H1 (cell line): ENCODE measurements at regions not wholly inside any gene's neighbourhood (a gene's known extent, or its start where the extent isn't known, plus 50 kb on each side); places are given as distances from the start of the nearest gene placed in this dataset.

Source experiments
- GTF2F1 ChIP-seq: IDR thresholded peaks from 2 replicates; pipeline ENCODE4 v1.6.1; 2012; ENCODE audit warnings: low read depth, low read length, improper control_type of control experiment, borderline replicate concordance
- KDM1A ChIP-seq: fragments of 200-600, 300-600 bp; sonication (generic); IDR thresholded peaks from 2 replicates; pipeline ENCODE4 v1.7.1; 2016; ENCODE audit warnings: mild to moderate bottlenecking, low read length, borderline replicate concordance
- TF ChIP-seq, protein P1 (sequence below): fragments of 300-600 bp; sonication (generic); IDR thresholded peaks from 2 replicates; pipeline ENCODE4 v1.7.1; 2012; ENCODE audit warnings: low read length, moderate library complexity, mild to moderate bottlenecking, inconsistent platforms; ENCODE audit not compliant: insufficient replicate concordance

DNA sequence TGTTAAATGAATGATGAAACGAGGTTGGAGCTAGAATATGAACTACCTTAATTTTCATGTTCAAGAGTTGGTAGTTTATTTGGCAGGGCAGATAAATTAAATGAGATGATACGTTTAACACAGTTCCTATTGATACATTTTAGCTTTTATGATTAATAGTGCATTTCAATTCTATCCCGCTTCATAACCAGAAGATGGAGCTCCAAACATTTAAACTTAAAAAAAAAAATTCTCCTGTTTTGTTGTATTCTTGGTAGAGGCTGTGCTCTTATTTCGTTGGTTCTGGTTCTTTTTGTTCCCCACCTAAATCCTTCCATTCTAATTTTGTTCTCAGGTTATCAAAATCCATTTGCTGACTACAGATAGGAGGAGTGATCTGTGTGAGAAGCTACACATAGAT lies 71.8 kb upstream of the PTPN13 start (continued):
- TF ChIP-seq, protein P1, sequence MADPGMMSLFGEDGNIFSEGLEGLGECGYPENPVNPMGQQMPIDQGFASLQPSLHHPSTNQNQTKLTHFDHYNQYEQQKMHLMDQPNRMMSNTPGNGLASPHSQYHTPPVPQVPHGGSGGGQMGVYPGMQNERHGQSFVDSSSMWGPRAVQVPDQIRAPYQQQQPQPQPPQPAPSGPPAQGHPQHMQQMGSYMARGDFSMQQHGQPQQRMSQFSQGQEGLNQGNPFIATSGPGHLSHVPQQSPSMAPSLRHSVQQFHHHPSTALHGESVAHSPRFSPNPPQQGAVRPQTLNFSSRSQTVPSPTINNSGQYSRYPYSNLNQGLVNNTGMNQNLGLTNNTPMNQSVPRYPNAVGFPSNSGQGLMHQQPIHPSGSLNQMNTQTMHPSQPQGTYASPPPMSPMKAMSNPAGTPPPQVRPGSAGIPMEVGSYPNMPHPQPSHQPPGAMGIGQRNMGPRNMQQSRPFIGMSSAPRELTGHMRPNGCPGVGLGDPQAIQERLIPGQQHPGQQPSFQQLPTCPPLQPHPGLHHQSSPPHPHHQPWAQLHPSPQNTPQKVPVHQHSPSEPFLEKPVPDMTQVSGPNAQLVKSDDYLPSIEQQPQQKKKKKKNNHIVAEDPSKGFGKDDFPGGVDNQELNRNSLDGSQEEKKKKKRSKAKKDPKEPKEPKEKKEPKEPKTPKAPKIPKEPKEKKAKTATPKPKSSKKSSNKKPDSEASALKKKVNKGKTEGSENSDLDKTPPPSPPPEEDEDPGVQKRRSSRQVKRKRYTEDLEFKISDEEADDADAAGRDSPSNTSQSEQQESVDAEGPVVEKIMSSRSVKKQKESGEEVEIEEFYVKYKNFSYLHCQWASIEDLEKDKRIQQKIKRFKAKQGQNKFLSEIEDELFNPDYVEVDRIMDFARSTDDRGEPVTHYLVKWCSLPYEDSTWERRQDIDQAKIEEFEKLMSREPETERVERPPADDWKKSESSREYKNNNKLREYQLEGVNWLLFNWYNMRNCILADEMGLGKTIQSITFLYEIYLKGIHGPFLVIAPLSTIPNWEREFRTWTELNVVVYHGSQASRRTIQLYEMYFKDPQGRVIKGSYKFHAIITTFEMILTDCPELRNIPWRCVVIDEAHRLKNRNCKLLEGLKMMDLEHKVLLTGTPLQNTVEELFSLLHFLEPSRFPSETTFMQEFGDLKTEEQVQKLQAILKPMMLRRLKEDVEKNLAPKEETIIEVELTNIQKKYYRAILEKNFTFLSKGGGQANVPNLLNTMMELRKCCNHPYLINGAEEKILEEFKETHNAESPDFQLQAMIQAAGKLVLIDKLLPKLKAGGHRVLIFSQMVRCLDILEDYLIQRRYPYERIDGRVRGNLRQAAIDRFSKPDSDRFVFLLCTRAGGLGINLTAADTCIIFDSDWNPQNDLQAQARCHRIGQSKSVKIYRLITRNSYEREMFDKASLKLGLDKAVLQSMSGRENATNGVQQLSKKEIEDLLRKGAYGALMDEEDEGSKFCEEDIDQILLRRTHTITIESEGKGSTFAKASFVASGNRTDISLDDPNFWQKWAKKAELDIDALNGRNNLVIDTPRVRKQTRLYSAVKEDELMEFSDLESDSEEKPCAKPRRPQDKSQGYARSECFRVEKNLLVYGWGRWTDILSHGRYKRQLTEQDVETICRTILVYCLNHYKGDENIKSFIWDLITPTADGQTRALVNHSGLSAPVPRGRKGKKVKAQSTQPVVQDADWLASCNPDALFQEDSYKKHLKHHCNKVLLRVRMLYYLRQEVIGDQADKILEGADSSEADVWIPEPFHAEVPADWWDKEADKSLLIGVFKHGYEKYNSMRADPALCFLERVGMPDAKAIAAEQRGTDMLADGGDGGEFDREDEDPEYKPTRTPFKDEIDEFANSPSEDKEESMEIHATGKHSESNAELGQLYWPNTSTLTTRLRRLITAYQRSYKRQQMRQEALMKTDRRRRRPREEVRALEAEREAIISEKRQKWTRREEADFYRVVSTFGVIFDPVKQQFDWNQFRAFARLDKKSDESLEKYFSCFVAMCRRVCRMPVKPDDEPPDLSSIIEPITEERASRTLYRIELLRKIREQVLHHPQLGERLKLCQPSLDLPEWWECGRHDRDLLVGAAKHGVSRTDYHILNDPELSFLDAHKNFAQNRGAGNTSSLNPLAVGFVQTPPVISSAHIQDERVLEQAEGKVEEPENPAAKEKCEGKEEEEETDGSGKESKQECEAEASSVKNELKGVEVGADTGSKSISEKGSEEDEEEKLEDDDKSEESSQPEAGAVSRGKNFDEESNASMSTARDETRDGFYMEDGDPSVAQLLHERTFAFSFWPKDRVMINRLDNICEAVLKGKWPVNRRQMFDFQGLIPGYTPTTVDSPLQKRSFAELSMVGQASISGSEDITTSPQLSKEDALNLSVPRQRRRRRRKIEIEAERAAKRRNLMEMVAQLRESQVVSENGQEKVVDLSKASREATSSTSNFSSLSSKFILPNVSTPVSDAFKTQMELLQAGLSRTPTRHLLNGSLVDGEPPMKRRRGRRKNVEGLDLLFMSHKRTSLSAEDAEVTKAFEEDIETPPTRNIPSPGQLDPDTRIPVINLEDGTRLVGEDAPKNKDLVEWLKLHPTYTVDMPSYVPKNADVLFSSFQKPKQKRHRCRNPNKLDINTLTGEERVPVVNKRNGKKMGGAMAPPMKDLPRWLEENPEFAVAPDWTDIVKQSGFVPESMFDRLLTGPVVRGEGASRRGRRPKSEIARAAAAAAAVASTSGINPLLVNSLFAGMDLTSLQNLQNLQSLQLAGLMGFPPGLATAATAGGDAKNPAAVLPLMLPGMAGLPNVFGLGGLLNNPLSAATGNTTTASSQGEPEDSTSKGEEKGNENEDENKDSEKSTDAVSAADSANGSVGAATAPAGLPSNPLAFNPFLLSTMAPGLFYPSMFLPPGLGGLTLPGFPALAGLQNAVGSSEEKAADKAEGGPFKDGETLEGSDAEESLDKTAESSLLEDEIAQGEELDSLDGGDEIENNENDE, result no peak
- TF ChIP-seq KDM1A (no peak), GTF2F1 (no peak)
